ENCODE measurements at regions not wholly inside any gene's neighbourhood (a gene's known extent, or its start where the extent isn't known, plus 50 kb on each side); places are given as distances from the start of the nearest gene placed in this dataset.

DNA sequence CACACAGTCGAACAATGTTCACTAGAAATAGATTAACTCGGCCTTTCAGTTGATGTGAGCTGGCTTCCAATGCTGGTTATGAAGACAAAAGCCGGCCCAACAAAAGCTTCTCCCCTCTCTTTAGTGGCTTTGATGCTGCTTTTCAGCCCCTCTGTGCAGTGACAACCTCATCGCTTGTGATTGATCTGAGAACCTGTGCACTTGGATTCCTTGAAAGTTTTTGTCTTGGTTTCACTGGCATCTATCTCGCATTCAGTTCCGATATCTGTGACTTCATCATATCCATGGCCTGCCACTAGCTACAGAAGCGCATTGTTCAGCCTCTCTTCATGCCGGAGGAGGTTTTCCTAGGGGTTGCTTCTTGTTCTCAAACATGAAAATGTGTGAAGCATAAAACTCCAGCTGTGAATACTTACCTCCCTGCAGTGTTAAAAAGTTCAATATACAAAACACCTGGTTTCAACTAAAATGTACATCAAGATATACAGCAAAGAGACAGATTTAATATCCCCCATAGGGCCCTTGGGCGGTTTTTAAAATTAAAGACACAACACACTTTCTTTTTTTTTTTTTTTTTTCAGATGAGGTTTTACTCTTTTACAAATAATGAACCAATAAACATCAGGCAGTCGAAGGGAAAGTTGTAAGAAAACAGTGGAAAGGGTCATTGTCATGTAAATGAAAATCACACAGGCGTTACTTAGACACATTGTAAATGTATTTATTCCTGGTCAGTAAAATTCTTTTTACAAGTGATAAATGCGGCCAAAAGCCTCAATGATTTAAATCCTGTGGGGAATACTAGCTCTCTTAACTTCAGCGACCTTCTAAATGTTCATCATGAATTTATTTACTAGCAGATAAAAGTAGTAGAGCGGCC is 1252.8 kb downstream of the EFNB2 start:
- Histone ChIP-seq H3K27me3 (no peaks in the 10 kb centered on the region), H3K9me3 (no peaks in the 10 kb centered on the region), H3K4me3 (no peak overlapping the region), H3K27ac (no peak overlapping the region), H3K36me3 (no peaks in the 10 kb centered on the region), H3K4me1 (no peaks in the 10 kb centered on the region)
- intact Hi-C loops (cut with DNase I; ENCODE audit: low total_unique reads) = no loop called here
- no peak for DNase-seq (ENCODE audit: low spot score in 2 of 2)
- no peak for TF ChIP-seq POLR2AphosphoS5 (IDR thresholded peaks at IDR 0.05)
- no peak for TF ChIP-seq POLR2A (IDR thresholded peaks at IDR 0.05)
- no peak for TF ChIP-seq CTCF (IDR thresholded peaks at IDR 0.05)

GRCh38 chr13:105278943-105279381 is 1256.5 kb downstream of the EFNB2 start:
- H3K4me1 ChIP-seq = no peaks in the 10 kb centered on the region
- no peak for DNase-seq (ENCODE audit: low spot score in 2 of 2)
- no peaks in the 10 kb centered on the region for H3K36me3 ChIP-seq
- H3K27ac ChIP-seq = no peak overlapping the region
- no peaks in the 10 kb centered on the region for H3K9me3 ChIP-seq
- no peak overlapping the region for H3K4me3 ChIP-seq
- TF ChIP-seq POLR2A (IDR thresholded peaks at IDR 0.05) (no peak), POLR2AphosphoS5 (IDR thresholded peaks at IDR 0.05) (no peak), CTCF (IDR thresholded peaks at IDR 0.05) (no peak)
- H3K27me3 ChIP-seq = no peaks in the 10 kb centered on the region
- intact Hi-C loops (cut with DNase I; ENCODE audit: low total_unique reads) = no loop called here

- intact Hi-C loops (cut with DNase I; ENCODE audit: low total_unique reads) = no loop called here
- no peak overlapping the region for H3K27ac ChIP-seq
- no peak overlapping the region for H3K4me3 ChIP-seq
- H3K9me3 ChIP-seq = no peaks in the 10 kb centered on the region
- no peak for DNase-seq (ENCODE audit: low spot score in 2 of 2)
- H3K27me3 ChIP-seq = no peaks in the 10 kb centered on the region
- no peaks in the 10 kb centered on the region for H3K36me3 ChIP-seq
- TF ChIP-seq CTCF (IDR thresholded peaks at IDR 0.05) (no peak), POLR2A (IDR thresholded peaks at IDR 0.05) (no peak), POLR2AphosphoS5 (IDR thresholded peaks at IDR 0.05) (no peak)
- H3K4me1 ChIP-seq = no peaks in the 10 kb centered on the region
Measured at GRCh38 chr13:105276571-105276970, 1258.9 kb downstream of the EFNB2 start.

DNA sequence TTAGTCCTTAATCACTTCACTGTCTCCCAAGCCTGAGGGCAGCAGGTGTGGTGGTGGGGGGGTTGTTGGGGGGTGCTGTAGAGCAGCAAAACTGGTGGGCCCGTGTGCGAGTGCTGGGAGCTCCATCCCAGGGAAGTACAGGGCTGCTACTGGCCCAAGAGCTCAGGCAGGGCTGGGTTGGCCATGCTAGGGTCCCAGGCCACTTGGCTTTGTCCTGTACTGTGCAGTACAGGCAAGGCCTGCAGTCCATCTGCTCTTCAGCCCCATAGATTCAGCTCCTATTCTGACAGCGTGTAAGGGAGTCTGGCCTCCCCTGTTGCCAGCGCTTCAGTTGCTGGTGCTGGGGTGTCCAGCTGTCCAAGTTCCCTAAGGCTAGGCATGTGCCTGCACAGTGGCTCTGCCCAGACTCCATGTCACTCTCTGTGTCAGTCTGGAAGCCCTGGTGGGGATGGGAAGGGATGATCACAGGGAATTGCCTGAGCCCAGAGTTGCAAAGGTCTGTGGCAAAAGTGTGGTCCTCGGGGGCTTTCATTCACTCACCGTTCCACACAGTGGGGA is 1261.7 kb downstream of the EFNB2 start:
- DNase-seq (ENCODE audit: low spot score in 2 of 2) = no peak
- H3K4me1 ChIP-seq = no peaks in the 10 kb centered on the region
- H3K27me3 ChIP-seq = no peaks in the 10 kb centered on the region
- no peak for TF ChIP-seq CTCF (IDR thresholded peaks at IDR 0.05)
- no peak for TF ChIP-seq POLR2A (IDR thresholded peaks at IDR 0.05)
- no peak for TF ChIP-seq POLR2AphosphoS5 (IDR thresholded peaks at IDR 0.05)
- H3K27ac ChIP-seq = no peak overlapping the region
- intact Hi-C loops (cut with DNase I; ENCODE audit: low total_unique reads) = no loop called here
- H3K9me3 ChIP-seq = no peaks in the 10 kb centered on the region
- no peaks in the 10 kb centered on the region for H3K36me3 ChIP-seq
- H3K4me3 ChIP-seq = no peak overlapping the region

All from breast epithelium (tissue), 4 donors.